OCI-LY7 (cell line): ENCODE measurements at regions not wholly inside any gene's neighbourhood (a gene's known extent, or its start where the extent isn't known, plus 50 kb on each side); places are given as distances from the start of the nearest gene placed in this dataset.

Source experiments
- EZH2phosphoT487 ChIP-seq: fragments of 200-600 bp; sonication (generic); IDR thresholded peaks from 2 replicates; pipeline ENCODE4 v1.6.1; 2018; ENCODE audit warnings: low read depth, borderline replicate concordance, mild to moderate bottlenecking, mixed run types, antibody characterized with exemption, low read length, moderate library complexity, mixed read lengths
- TF ChIP-seq, protein P1 (sequence below): fragments of 200-600 bp; sonication (generic); conservative IDR thresholded peaks from 2 replicates; pipeline ENCODE4 v1.5.1; 2014; ENCODE audit warnings: mild to moderate bottlenecking, antibody characterized with exemption, low read length, moderate library complexity, mixed read lengths

DNA sequence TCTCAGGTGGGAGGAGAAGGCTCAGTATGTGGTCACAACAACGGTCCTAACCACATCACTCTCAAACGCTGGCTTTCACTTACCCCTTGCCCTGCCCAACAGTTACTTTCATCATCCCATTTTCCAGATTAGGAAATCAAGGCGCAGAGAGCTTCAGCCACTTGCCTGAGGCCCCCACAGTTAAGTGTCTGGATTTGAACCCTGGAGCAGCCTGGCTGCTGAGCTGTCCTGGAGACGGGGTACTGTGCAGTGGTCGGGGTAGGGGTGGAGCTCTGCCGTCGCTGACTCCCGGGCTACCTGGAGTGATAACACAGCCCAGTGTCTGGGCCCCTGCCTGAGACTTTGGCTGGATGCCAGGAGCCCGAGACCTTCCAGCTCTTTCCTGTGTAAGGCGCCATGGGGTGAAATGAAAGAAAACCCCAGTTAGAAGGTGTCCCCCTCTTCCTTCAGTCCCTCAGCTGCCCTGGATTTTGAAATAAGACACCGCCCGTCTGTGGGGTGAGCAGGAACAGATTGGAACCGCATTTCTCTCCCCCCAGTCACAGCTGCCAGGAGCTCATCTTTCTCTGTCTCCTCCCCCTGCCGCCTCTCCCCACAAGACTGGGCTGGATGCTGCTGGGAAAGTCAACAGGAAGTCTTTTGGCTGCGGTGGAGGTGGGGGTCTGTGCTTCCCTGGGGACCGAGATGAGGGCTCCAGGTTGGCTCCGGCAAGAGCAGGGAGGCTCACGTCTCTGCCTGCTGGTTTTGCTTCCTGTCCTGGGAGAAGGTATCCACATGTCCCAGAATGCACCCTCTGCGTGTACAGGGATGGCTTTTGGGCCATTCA lies 280.2 kb downstream of the SEC14L1 start:
- TF ChIP-seq, protein P1, sequence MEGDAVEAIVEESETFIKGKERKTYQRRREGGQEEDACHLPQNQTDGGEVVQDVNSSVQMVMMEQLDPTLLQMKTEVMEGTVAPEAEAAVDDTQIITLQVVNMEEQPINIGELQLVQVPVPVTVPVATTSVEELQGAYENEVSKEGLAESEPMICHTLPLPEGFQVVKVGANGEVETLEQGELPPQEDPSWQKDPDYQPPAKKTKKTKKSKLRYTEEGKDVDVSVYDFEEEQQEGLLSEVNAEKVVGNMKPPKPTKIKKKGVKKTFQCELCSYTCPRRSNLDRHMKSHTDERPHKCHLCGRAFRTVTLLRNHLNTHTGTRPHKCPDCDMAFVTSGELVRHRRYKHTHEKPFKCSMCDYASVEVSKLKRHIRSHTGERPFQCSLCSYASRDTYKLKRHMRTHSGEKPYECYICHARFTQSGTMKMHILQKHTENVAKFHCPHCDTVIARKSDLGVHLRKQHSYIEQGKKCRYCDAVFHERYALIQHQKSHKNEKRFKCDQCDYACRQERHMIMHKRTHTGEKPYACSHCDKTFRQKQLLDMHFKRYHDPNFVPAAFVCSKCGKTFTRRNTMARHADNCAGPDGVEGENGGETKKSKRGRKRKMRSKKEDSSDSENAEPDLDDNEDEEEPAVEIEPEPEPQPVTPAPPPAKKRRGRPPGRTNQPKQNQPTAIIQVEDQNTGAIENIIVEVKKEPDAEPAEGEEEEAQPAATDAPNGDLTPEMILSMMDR: no peak
- TF ChIP-seq EZH2phosphoT487: no peak
